ENCODE measurements at regions not wholly inside any gene's neighbourhood (a gene's known extent, or its start where the extent isn't known, plus 50 kb on each side); places are given as distances from the start of the nearest gene placed in this dataset.

GRCh38 chr7:131940621-131941165, 384.3 kb upstream of the PODXL start:
- no peak for TF ChIP-seq EZH2 (IDR thresholded peaks at IDR 0.05; ENCODE audit: low read length, unreplicated experiment)
- TF ChIP-seq CTCF (conservative IDR thresholded peaks at IDR 0.05; ENCODE audit: low read depth, low read length) = no peak
